ENCODE measurements at regions not wholly inside any gene's neighbourhood (a gene's known extent, or its start where the extent isn't known, plus 50 kb on each side); places are given as distances from the start of the nearest gene placed in this dataset.

DNA sequence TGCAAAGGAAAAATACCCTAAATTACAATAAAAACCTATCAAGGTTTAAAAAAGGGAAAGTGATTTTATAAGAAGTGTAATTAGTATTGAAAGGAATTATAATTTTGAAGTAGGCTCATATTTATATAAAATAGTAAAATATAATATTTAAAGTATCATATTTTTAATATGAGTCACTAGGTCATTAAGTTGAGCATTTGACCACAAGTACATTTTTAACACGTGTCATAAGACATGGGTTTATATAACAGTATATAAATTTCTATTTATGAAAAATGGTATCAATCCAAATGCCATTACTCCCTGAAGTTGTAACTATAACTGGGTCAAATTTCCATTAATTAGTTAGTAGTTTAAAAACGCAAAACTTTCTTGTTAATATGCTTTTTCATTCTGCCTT lies 365.9 kb downstream of the COL11A1 start:
- DNase-seq (ENCODE audit: low read depth in 2 of 2): peak in 1 of 2 donors; percentile 38
- TF ChIP-seq CTCF (IDR thresholded peaks at IDR 0.05; ENCODE audit: low read depth, low read length): no peak

GRCh38 chr1:102733491-102734236 lies 374.7 kb downstream of the COL11A1 start:
- DNase-seq (ENCODE audit: low read depth in 2 of 2): peak in 1 of 2 donors; percentile 12
- no peak overlapping the region for H3K4me3 ChIP-seq (replicated peaks in 1 of 2; ENCODE audit: low read depth in 2 of 2, low read length in 2 of 2)
- no peak for TF ChIP-seq CTCF (IDR thresholded peaks at IDR 0.05; ENCODE audit: low read depth, low read length)

More for the DNA sequence above, 365.9 kb downstream of the COL11A1 start:
- no peak overlapping the region for H3K4me3 ChIP-seq (replicated peaks in 1 of 2; ENCODE audit: low read depth in 2 of 2, low read length in 2 of 2)

GRCh38 chr1:102732927-102733326 lies 375.4 kb downstream of the COL11A1 start:
- DNase-seq (ENCODE audit: low read depth in 2 of 2): peak; percentile 3 to 79
- no peak overlapping the region for H3K4me3 ChIP-seq (replicated peaks in 1 of 2; ENCODE audit: low read depth in 2 of 2, low read length in 2 of 2)
- no peak for TF ChIP-seq CTCF (IDR thresholded peaks at IDR 0.05; ENCODE audit: low read depth, low read length)

DNA sequence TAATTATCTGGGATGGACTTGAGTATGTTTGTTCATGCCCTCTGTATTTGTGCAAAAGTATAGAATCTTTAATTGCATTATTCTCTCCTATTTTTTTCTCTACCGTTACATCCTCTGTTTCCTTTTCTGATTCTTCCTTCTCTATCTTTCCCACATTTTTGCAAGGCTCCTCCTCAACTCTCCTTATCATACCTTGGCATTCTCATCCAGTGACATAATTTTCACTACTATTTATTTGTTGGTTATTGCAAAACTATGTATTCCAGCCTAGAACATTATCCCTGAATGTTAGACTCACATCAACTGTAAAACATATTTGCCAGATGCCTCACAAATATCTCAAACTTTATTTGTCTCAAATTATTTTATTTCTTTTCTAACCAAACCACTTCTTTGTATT lies 381.9 kb downstream of the COL11A1 start:
- H3K4me3 ChIP-seq (replicated peaks in 1 of 2; ENCODE audit: low read depth in 2 of 2, low read length in 2 of 2): no peak overlapping the region
- no peak for TF ChIP-seq CTCF (IDR thresholded peaks at IDR 0.05; ENCODE audit: low read depth, low read length)
- peak in 1 of 2 donors; percentile 17 for DNase-seq (ENCODE audit: low read depth in 2 of 2)

DNA sequence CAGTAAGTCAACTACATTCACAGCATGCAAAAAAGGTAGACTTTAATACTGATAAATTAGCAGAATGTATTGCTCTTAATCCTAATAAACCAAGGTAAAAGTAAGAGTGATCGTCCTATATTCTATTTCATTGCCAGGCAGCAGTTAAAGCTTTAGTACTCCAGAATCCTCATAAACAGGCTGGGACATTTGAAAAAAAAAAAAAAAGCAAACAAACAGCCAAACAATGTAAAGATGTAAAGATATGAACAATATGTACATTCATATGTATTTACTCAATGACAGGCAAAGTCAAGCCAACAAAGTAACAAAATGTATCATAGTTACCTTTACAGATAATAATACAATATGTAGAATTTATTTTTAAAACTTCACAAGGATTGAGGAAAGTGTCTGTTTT lies 383.6 kb downstream of the COL11A1 start:
- DNase-seq (ENCODE audit: low read depth in 2 of 2): no peak
- TF ChIP-seq CTCF (IDR thresholded peaks at IDR 0.05; ENCODE audit: low read depth, low read length): no peak
- H3K4me3 ChIP-seq (replicated peaks in 1 of 2; ENCODE audit: low read depth in 2 of 2, low read length in 2 of 2): no peak overlapping the region

GRCh38 chr1:102715150-102715549 lies 393.2 kb downstream of the COL11A1 start:
- no peak for TF ChIP-seq CTCF (IDR thresholded peaks at IDR 0.05; ENCODE audit: low read depth, low read length)

DNA sequence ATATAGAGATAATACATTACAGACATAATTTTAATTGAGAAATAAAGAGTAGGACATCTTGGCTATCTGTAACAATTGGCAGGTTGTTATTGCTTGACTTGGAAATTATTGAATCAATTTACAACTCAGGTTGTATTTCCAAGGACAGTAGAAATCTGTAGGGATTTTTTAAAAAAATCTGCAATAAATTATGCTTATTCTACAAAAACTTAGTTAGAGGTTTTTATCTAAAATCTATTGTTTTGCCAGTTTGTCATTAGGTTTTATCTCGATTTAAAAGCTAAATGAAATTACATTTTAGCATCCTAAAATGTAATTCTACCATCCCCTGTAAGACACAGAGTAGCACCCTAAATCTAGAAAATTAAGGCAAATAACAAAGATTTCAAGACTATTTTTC lies 408.8 kb downstream of the COL11A1 start:
- no peak for TF ChIP-seq CTCF (IDR thresholded peaks at IDR 0.05; ENCODE audit: low read depth, low read length)
- DNase-seq (ENCODE audit: low read depth in 2 of 2): no peak
- H3K4me3 ChIP-seq (replicated peaks in 1 of 2; ENCODE audit: low read depth in 2 of 2, low read length in 2 of 2): no peak overlapping the region

More at GRCh38 chr1:102715150-102715549, 393.2 kb downstream of the COL11A1 start:
- no peak overlapping the region for H3K4me3 ChIP-seq (replicated peaks in 1 of 2; ENCODE audit: low read depth in 2 of 2, low read length in 2 of 2)
- peak in 1 of 2 donors; percentile 56 for DNase-seq (ENCODE audit: low read depth in 2 of 2)

Data from cardiac fibroblast (primary cell).